ENCODE measurements at regions not wholly inside any gene's neighbourhood (a gene's known extent, or its start where the extent isn't known, plus 50 kb on each side); places are given as distances from the start of the nearest gene placed in this dataset.

GRCh38 chr11:70614034-70614681, 215.8 kb downstream of the CTTN start:
- no peak for DNase-seq

- no peak for DNase-seq
These were observed 216.9 kb downstream of the CTTN start for GRCh38 chr11:70615036-70615875.

GRCh38 chr11:70616317-70616716, 218.0 kb downstream of the CTTN start:
- no peak for DNase-seq

- no peak for DNase-seq
These were observed 218.8 kb downstream of the CTTN start for GRCh38 chr11:70616938-70617654.

GRCh38 chr11:70618431-70619101, 220.2 kb downstream of the CTTN start:
- DNase-seq: no peak

- no peak for DNase-seq
These were observed 221.3 kb downstream of the CTTN start for GRCh38 chr11:70619591-70619990.

GRCh38 chr11:70620510-70621184, 222.3 kb downstream of the CTTN start:
- DNase-seq: no peak

GRCh38 chr11:70621241-70621640, 222.9 kb downstream of the CTTN start:
- no peak for DNase-seq

- DNase-seq: no peak
These were observed 223.8 kb downstream of the CTTN start for GRCh38 chr11:70622091-70622490.

GRCh38 chr11:70623906-70624597, 225.7 kb downstream of the CTTN start:
- no peak for DNase-seq

GRCh38 chr11:70624598-70624993, 226.3 kb downstream of the CTTN start:
- no peak for DNase-seq

- no peak for DNase-seq
These were observed 226.7 kb downstream of the CTTN start for GRCh38 chr11:70625051-70625450.

GRCh38 chr11:70625582-70626518, 227.5 kb downstream of the CTTN start:
- no peak for DNase-seq

- DNase-seq: no peak
These were observed 228.9 kb downstream of the CTTN start for GRCh38 chr11:70627219-70627618.

- DNase-seq: no peak
These were observed 230.0 kb downstream of the CTTN start for GRCh38 chr11:70628176-70628854.

GRCh38 chr11:70628855-70629844, 230.8 kb downstream of the CTTN start:
- no peak for DNase-seq

- no peak for DNase-seq
These were observed 231.7 kb downstream of the CTTN start for GRCh38 chr11:70630068-70630467.

GRCh38 chr11:70630816-70631623, 232.7 kb downstream of the CTTN start:
- no peak for DNase-seq

All from NCI-H1417 treated with DMSO at 0.1 percent for 48 hours (cell line).